Embryonic facial prominence (tissue), 1 donor: ENCODE measurements at regions not wholly inside any gene's neighbourhood (a gene's known extent, or its start where the extent isn't known, plus 50 kb on each side); places are given as distances from the start of the nearest gene placed in this dataset.

Experiments
- DNase-seq: peaks from one replicate; pipeline ENCODE4 v3.0.0-alpha.2; 2016; ENCODE audit errors: extremely low spot score

DNA sequence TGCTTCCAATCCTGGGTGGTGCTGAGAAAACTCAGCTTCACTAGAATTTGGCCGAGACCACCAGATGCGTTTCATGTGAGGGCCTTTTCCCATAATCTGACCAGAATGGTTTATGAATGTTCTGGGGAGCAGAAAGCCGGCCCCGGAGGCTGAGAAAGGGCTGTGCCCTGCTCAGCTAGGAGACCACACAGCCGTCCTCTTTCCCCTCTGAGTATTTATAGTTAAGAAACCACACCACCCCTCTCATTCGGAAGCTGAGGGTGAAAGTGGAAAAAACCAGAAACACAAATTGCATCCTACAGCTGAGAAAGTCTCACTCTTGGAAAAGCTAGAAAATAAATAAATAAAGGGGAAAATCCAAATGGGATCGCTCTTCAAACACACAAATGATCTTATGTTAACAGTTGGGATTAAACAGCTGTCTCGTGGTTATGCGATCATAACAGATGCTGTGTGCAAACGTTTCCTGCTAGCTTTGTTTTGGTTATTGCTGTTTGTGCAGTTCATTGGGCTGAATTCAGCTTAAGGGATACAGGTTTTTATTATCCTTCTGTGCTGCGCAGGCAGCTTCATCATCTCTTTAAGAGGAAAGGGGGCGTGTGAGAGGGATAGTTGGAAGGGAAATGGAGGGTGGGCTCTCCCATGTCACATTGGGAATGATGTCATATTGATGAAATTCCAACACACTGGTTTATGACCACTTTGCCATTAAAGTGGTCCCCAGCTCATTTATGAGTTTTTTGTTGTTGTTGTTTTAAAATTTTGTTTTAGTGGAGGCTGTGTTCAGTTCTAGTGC, 1026.2 kb upstream of the NR2F2 start:
- no peak for DNase-seq

DNA sequence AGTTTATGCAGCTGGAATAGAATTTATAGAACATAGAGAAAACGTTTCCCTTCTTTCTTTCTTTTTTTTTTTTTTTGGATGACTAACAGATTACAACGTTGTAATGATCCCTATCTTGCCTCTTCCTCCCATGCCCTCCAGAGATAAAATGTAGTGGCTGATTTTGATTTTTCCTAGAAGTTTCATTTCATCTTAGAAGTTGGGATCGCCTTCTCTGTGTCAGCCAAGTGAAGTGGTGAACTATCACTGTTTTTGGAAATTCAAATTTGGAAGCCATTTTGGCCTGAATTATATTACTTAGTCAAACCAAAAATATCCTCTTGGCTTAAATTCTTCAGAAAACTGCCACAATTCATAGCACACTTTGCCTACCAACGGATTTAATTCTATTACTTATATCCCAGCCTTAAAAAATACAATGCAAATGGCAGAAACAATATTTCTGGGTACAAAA, 1025.5 kb upstream of the NR2F2 start:
- no peak for DNase-seq

DNA sequence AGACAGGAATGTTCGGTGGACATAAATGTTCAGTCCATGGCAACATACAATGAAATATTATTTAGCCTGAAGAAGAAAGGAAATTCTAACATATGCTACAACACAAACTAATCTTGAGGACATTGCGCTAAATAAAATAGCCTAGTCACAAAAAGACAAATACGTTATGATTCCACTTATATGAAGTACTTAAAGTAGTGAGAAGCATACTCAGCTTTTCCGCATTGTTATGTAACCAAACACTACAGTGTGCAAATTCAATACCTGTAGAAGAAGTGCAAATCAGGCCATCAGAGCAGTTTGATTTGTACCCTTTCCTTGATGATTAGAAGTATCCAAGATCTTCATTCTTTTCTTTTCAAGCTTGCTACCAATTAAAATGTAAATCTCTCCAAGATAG, 1023.4 kb upstream of the NR2F2 start:
- DNase-seq, result no peak

DNA sequence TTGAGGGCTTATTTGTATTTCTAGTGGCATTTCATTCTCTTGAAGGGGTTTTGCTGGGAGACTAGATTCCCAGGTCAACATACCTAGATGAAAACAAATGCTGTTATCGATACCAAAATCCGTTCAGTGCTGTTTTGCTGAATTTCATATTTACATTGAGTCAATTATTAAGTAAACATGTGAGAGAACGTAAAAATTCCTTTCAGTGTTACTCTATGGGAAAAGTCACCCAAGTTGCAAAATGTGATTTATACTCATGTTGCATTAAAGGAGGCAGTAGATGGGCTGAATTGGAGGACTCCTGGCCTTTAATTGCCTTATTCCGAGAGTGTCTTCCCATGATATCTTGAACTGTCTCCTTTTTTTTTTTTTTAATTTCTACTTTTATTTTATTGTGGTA, 1011.3 kb upstream of the NR2F2 start:
- DNase-seq, result no peak

DNA sequence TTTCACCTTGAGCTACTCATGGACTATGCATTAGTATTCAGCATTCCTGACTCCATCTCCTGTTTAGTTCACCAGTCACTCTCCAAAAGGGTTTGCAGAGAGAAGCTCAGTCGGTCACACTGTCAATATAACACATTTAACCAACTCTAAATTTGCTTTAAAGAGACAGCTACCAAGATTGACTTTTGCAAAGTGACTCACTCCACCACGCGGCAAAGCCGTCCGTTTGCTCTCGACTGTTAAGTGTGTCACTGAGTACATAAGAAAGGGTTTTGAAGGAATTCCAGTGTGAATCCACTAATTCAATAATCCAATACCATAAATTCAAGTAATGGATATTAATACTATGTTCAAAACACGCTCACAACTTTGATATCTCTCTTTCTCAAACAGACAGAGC, 1006.7 kb upstream of the NR2F2 start:
- DNase-seq, result no peak

DNA sequence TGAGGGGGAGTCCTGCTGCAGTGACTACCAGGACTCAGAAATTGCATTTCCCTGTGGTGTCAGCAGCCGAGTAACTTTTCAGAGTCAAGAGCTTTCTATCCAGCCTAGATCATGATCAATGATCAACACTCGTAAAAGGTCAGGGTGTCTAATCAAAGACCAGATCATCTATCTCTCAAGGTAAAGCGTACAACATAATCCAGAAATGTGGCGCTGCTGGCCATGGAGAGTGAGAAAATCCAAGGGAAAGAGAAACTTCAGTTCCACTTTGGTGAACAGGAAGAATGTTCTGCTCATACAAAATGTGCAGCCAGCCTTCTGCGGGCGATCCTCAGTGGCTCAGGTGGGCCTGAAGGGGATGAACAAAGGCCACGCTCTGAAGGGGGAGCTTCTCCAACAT, 1005.8 kb upstream of the NR2F2 start:
- DNase-seq, result no peak

DNA sequence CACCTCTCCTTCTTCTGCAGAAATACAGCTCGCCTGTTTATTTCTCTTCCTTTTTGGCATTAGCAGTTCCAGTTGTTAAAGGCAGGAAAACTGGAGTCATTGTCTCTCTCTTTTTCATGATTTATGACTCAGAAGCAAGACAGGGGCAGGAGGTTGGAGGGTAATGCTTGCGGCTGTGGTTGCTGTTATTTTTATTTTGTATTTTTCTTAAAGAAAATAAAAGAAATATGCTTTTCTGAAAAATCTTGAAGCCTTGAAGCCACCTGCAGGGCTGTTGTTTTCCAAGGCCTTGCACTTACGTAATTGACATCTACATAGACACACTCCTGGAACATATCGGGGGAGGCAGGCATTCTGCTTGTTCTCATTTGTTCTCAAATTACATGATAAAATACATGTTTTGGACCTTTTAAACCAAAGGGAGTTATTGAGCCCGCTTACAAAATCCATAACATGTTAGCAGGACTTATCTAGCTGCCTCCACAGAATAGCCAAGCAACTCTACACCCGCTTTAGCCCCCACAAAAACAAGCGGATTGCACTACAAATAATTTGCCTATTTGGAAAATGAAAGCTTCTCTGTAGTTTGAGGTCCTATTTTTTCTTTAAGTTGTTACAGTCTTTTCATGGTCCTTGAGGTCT, 1004.6 kb upstream of the NR2F2 start:
- no peak for DNase-seq

DNA sequence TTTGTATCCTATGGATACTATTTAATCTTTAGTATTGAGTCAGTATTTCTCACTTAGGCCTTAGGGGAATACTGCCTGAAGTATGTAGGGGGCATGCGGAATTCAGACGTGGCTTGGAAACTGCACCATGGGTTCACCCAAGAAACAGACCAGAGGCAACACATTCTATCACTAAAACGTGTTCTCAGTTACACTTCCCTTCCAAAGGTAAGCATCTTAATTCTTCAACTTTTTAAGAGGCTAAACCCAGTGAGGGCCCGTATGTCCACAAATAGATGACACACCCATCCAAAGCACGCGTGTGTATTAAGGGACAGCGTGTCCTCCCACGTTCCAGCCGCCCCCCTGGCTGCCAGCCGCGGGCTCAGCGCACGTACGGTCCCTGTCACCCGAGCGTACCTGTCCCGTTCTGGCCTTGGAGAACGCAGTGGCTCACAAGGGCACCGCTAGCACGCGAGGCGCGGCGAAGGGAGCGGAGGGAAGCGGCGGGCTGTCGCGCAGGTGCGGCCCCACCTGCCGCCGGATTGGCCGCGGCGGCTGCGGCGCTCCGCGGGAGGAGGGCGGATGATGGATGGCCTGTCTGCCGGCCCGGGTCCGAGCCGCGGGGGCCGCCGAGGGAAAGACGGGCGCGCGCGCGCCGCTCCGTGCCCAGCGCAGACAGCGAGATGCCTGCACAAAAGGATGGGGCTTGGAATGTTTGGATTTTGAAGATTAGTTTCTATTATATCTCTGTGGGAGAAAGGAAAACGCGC, 1003.9 kb upstream of the NR2F2 start:
- DNase-seq, result no peak

DNA sequence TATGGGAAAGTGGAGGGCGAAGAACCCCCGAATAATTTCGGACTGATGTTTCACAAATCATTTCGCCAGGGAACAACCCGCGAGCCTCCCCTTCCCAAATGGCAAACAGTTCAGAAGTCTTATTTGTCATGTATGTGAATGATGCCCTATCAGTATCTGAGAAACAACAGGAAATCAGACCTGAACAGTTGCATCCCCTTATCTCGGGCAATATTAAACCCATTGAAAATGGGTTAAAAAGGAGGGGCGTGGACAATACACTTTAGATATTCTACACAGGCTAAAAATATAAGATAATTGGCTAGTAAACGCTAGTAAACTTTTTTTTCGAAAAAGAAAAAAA, 1003.3 kb upstream of the NR2F2 start:
- DNase-seq, result no peak

DNA sequence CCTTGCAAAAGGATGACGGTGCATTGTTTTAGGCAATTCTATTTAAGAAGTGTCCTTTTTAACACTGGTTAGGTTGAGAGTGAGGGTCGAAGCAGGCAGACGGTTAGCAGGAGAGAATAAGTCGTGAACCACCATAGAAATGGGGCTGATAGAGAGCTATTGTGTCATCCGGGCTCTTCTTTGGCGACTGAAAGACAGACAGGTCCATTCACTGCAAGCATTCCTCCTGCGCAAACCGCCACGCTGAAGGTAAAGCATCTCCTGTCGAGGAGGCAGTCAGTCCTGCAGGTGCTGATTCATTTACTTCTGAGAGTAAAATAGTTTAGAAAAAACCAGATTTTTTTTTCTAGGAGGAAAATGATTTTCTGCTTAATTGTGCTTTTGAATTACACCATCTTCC, 1002.8 kb upstream of the NR2F2 start:
- DNase-seq, result no peak

DNA sequence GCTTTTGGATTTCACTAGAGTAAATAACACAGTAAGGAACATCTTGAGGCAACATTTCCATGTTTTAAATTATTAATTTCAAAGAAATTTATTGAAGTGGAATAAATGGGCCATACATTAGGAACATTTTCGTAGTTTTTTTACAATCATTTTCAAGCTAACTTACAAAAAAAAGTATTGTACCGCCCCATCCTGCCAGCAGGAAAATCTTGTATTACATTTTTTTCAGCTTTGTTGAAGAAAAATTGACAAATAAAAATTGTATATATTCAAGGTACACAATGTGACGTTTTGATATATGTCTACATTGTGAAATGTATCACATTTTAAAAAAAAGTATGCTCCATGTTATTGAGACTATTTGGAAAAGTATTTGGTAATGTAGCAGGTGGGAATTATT, 1001.9 kb upstream of the NR2F2 start:
- no peak for DNase-seq

DNA sequence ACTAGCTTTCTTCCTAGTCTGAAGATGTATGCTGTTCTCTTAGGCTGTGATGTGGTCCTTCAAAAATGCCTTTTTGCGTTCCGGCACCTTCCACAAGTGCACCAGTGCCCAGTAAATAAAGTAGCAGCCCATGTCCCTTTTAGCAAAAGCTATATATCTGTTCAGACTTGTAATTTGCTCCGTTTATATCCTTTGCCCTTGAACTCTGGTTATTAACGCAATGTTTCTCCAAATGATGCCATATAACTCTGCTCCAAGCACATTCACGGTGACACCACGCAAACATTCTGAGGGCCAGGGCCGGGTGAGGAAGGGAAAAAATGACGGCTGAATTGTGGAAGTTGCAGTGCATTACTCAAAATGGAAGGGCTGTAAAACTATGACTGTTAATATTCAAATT, 1001.1 kb upstream of the NR2F2 start:
- DNase-seq, result no peak

DNA sequence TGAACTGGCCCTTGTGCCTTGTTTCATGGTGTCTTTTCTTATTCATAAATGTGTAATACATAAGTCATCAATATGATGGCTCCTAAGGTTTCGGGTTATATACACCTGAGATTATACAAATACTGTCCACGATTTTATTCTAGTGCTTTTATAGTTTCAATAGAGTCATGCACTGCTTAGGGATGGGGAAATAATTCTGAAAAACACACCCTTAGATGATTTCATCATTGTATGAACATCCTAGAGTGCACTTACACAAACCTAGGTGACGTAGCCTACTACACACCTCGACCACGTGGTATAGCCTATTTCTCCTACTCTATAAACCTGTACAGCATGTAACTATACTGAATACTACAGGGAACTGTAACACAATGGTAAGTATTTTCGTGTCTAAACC, 988.8 kb upstream of the NR2F2 start:
- no peak for DNase-seq

DNA sequence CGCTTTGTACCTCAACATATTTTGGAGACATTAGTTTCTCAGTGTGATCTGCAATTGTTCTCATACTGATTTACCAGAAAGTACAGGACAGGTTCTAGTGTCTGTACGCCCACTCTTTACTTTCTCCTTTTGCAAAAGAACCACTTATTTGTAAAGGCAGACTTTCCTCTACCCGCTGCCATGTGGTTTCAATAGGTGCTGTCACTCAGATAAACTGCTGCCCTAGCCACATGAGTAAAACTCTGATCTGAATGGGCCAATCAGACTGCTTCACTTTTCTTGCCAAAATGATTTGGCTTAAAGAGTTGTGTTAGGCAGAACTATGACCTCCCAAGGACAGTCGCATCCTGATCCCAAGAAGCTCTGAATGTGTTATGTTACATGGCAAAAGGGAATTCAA, 984.6 kb upstream of the NR2F2 start:
- DNase-seq, result no peak

DNA sequence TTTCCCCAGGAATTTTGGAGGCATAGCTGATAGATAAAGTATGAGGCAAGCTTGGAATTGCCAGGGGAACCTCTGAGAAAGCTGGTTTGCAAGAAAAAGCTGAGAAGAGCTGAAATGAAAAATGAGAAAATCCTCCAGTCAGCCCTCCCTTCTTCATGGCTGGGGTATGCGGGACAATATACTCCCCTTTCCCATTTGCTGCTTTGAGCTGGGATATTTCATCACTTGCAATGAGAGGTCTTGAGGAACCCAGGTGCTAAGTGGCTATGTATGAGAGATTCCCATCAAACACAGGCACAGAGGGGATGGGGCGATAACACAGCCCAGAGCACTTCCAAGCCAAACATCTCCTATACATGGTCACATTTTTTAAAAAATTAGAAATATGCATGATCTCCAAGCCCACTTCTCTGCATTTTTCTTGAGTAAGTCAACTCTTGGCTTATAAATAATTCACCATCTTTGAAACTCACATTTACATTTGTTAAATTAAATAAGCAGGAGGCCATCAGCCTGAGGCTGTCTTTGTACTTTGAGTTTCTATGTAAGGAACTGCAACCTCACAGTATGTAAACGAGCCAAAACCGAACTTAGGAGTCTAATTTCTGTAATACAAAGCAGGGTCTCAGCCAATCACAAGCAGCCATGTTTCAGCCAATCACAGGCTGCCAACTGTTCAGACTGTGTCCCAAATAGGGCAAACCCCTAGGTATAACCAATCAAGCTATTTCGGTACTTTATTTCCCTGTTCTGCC, 983.6 kb upstream of the NR2F2 start:
- DNase-seq, result no peak

DNA sequence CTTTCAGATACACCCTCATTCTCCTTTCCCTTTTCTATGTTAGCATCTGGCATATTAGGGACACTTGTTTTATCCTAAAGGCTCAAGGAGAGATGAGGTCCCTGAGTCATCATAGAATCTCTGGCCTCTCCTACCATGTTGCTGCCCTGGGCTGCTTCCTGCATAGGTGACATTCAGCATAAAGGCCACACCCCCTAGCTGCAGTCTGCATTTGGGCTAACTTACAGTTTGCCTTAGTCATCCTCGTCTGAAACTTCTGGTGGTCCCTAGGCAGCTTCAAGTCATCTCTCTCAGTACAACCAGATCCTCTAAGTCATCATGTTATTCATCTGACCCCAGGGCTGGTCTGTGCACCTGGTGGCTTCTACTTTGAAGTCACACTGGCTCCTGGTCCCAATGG, 982.7 kb upstream of the NR2F2 start:
- DNase-seq, result no peak

DNA sequence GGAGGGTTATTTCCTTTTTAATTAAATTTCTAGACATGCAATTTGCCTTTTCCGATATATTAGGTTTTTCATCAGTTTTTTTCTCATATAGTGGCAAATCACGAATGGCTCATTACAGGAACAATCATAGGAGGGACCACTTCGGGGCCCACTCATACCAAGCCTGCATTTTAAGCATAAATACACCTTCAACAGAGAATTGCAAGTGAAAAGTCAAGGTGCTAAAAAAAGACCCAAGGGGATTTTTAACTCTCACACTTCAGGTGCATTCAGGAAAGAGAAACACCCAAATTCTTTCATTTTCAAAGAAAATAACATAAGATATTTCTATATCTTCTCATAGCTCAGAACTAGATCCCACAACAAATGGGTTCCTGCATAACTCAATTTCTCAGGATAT, 979.6 kb upstream of the NR2F2 start:
- no peak for DNase-seq

DNA sequence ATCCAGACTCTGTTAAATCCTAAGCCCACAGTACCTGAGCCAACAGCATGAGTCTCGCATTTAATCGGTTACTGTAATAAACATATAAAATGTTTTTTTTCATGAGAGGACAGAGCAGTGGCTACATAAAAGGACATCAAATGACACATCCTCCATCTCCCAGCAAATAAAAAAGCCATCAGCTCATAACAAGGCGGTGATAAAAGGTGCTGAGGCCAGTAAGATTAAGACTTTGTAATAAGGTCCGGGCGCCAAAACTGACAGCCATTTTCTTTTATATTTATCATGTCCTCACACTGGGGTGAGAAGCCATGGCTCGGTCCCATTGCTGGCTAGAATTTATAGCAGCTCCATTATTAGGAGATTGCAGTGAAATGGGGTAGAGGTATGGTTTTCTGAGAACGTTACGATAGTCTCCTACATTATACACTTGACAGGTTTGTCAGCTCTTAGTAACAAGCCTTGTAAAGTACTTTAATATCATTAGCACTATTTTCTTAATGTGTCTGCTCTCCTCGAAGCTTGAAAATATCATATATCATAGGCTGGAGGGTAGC, 977.8 kb upstream of the NR2F2 start:
- DNase-seq, result no peak

DNA sequence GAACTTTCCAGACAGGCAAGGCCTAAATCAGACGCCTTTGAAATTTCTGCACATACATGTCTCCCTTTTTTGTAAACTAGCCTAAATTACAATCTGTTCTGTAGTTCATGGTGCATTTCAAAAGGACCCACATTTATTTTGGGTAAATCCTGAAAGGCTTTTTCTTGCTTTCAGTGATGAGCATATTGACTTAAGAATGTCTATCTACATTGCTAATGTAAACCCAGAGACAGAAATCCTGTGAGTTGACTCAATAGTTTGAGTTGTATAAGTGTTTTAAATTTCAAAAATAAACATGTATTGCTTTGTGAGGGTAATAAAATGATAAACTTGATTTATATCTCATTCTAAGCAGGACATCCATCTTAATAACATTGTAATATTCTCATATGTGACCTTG, 977.0 kb upstream of the NR2F2 start:
- DNase-seq, result no peak

DNA sequence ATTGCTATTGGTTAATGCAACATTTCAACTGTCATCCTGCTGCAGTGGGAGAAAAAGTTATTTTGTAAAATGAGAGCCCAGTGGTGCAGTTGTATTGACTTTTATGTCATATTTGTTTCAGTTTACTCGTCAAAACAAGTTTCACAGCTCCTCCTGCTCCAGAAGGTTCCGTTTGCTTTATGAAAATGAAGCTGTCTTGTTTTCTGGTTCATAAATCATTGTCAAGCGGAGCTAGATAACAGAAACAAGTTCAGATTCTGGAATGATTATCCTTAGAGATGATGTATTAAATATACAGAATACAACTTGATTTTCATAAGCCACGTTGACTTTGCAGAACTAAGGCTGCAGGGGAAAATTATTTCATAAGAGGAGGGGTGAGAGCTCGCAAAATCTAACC, 970.5 kb upstream of the NR2F2 start:
- DNase-seq, result no peak

DNA sequence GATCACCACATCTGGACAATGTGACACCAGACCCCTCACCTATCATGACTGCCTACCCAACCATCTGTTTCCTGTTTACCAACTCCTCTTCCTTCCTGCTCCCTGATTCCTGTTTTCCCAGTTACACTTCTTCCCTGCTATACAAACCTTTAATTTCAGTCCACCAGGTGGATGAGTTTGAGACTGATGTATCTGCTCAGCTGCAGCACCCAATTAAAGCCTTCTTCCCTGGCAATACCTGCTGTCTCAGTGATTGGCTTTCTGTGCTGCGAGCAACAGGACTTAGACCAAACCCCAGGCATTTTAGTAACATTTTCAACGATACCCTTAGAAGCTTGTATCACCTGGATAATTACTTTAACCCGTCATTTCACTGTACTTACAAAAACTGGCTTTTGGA, 968.2 kb upstream of the NR2F2 start:
- no peak for DNase-seq

DNA sequence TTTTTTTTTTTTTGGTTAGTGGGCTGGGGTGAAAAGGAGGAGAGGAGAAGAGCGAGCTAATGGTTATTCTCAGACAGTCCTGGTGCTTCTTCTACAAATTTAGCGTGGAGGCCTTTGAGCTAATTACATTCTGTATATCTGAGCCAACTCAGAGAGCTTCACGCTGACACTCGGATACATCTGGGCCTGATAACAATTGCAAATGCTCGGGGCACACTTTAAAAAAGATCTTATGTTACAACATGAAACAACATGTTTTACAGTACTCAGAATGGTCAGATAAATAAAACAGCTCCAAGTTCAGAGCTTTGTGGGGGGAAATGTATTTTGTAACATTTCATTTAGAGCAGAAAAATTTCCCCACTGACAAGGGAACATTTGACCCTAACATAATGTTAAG, 966.9 kb upstream of the NR2F2 start:
- DNase-seq, result no peak
